HEK293 (cell line): ENCODE measurements at regions not wholly inside any gene's neighbourhood (a gene's known extent, or its start where the extent isn't known, plus 50 kb on each side); places are given as distances from the start of the nearest gene placed in this dataset.
A peak's percentile ranks its signal among the peaks of the same experiment; 100 is the strongest.

Experiments
- AEBP2 ChIP-seq: fragments of 450-650 bp; formaldehyde crosslinking; IDR thresholded peaks from 2 replicates; pipeline ENCODE4 v1.5.1; 2016; ENCODE audit warnings: missing biosample characterization, missing genetic modification characterization, borderline replicate concordance
- GLI4 ChIP-seq: fragments of 450-650 bp; formaldehyde crosslinking; IDR thresholded peaks from 2 replicates; pipeline ENCODE4 v1.5.1; 2016; ENCODE audit warnings: missing biosample characterization, missing genetic modification characterization
- IKZF3 ChIP-seq: fragments of 450-650 bp; IDR thresholded peaks from 2 replicates; pipeline ENCODE4 v1.5.0; 2018; ENCODE audit warnings: missing biosample characterization, mild to moderate bottlenecking, missing genetic modification characterization, moderate library complexity
- INSM2 ChIP-seq: fragments of 450-650 bp; formaldehyde crosslinking; IDR thresholded peaks from 2 replicates; pipeline ENCODE4 v1.5.1; 2016; ENCODE audit warnings: missing biosample characterization, missing genetic modification characterization
- KLF10 ChIP-seq: fragments of 450-650 bp; IDR thresholded peaks from 2 replicates; pipeline ENCODE4 v1.5.1; 2018; ENCODE audit warnings: missing biosample characterization, mild to moderate bottlenecking, missing genetic modification characterization
- KLF8 ChIP-seq: fragments of 450-650 bp; formaldehyde crosslinking; IDR thresholded peaks from 2 replicates; pipeline ENCODE4 v1.5.1; 2016; ENCODE audit warnings: missing biosample characterization, missing genetic modification characterization
- MYNN ChIP-seq: fragments of 450-650 bp; formaldehyde crosslinking; IDR thresholded peaks from 2 replicates; pipeline ENCODE4 v1.5.1; 2016; ENCODE audit warnings: missing biosample characterization, missing genetic modification characterization, borderline replicate concordance
- PRDM4 ChIP-seq: fragments of 450-650 bp; formaldehyde crosslinking; IDR thresholded peaks from 2 replicates; pipeline ENCODE4 v1.5.1; 2017; ENCODE audit warnings: missing biosample characterization, missing genetic modification characterization
- REPIN1 ChIP-seq: fragments of 450-650 bp; formaldehyde crosslinking; IDR thresholded peaks from 2 replicates; pipeline ENCODE4 v1.5.1; 2017; ENCODE audit warnings: missing biosample characterization, missing genetic modification characterization, low read depth
- SP7 ChIP-seq: fragments of 450-650 bp; formaldehyde crosslinking; IDR thresholded peaks from 2 replicates; pipeline ENCODE4 v1.5.1; 2016; ENCODE audit warnings: missing biosample characterization, missing genetic modification characterization
- ZBTB10 ChIP-seq: fragments of 450-650 bp; formaldehyde crosslinking; IDR thresholded peaks from 2 replicates; pipeline ENCODE4 v1.5.1; 2016; ENCODE audit warnings: missing biosample characterization, missing genetic modification characterization
- ZBTB20 ChIP-seq: fragments of 450-650 bp; formaldehyde crosslinking; IDR thresholded peaks from 2 replicates; pipeline ENCODE4 v1.5.1; 2016; ENCODE audit warnings: missing biosample characterization, missing genetic modification characterization
- ZFP37 ChIP-seq: fragments of 450-650 bp; formaldehyde crosslinking; IDR thresholded peaks from 2 replicates; pipeline ENCODE4 v1.5.1; 2016; ENCODE audit warnings: missing biosample characterization, missing genetic modification characterization
- ZNF148 ChIP-seq: fragments of 450-650 bp; formaldehyde crosslinking; IDR thresholded peaks from 2 replicates; pipeline ENCODE4 v1.5.0; 2017; ENCODE audit warnings: missing biosample characterization, missing genetic modification characterization, borderline replicate concordance
- ZNF184 ChIP-seq: fragments of 450-650 bp; IDR thresholded peaks from 2 replicates; pipeline ENCODE4 v1.5.1; 2018; ENCODE audit warnings: missing biosample characterization, mild to moderate bottlenecking, missing genetic modification characterization
- ZNF221 ChIP-seq: fragments of 450-650 bp; formaldehyde crosslinking; IDR thresholded peaks from 2 replicates; pipeline ENCODE4 v1.5.1; 2017; ENCODE audit warnings: missing biosample characterization, missing genetic modification characterization, borderline replicate concordance
- ZNF324 ChIP-seq: fragments of 450-650 bp; formaldehyde crosslinking; IDR thresholded peaks from 2 replicates; pipeline ENCODE4 v1.5.1; 2016; ENCODE audit warnings: missing biosample characterization, missing genetic modification characterization
- ZNF335 ChIP-seq: fragments of 450-650 bp; formaldehyde crosslinking; conservative IDR thresholded peaks from 2 replicates; pipeline ENCODE4 v1.5.1; 2016; ENCODE audit warnings: missing biosample characterization, missing genetic modification characterization
- ZNF341 ChIP-seq: fragments of 450-650 bp; formaldehyde crosslinking; IDR thresholded peaks from 2 replicates; pipeline ENCODE4; 2016; ENCODE audit warnings: low read depth, missing biosample characterization, missing genetic modification characterization
- ZNF354C ChIP-seq: fragments of 450-650 bp; formaldehyde crosslinking; IDR thresholded peaks from 2 replicates; pipeline ENCODE4 v1.5.1; 2016; ENCODE audit warnings: missing biosample characterization, missing genetic modification characterization, low read depth, borderline replicate concordance
- ZNF404 ChIP-seq: fragments of 450-650 bp; formaldehyde crosslinking; IDR thresholded peaks from 2 replicates; pipeline ENCODE4 v1.5.1; 2017; ENCODE audit warnings: missing biosample characterization, missing genetic modification characterization
- ZNF510 ChIP-seq: fragments of 450-650 bp; formaldehyde crosslinking; IDR thresholded peaks from 2 replicates; pipeline ENCODE4 v1.5.1; 2018; ENCODE audit warnings: mild to moderate bottlenecking, missing genetic modification characterization, missing biosample characterization; ENCODE audit not compliant: insufficient replicate concordance
- ZNF580 ChIP-seq: fragments of 450-650 bp; formaldehyde crosslinking; IDR thresholded peaks from 2 replicates; pipeline ENCODE4 v1.5.1; 2016; ENCODE audit warnings: missing biosample characterization, missing genetic modification characterization
- ZNF600 ChIP-seq: fragments of 450-650 bp; formaldehyde crosslinking; IDR thresholded peaks from 2 replicates; pipeline ENCODE4 v1.5.1; 2016; ENCODE audit warnings: missing biosample characterization, missing genetic modification characterization
- ZNF629 ChIP-seq: fragments of 450-650 bp; formaldehyde crosslinking; IDR thresholded peaks from 2 replicates; pipeline ENCODE4 v1.5.1; 2017; ENCODE audit warnings: missing biosample characterization, missing genetic modification characterization
- ZNF76 ChIP-seq: fragments of 450-650 bp; formaldehyde crosslinking; IDR thresholded peaks from 2 replicates; pipeline ENCODE4; 2016; ENCODE audit warnings: low read depth, missing biosample characterization, missing genetic modification characterization, borderline replicate concordance
- ZNF830 ChIP-seq: fragments of 450-650 bp; IDR thresholded peaks from 2 replicates; pipeline ENCODE4 v1.5.0; 2018; ENCODE audit warnings: missing biosample characterization, missing genetic modification characterization, low read depth, mild to moderate bottlenecking, moderate library complexity
- ZSCAN30 ChIP-seq: fragments of 450-650 bp; IDR thresholded peaks from 2 replicates; pipeline ENCODE4 v1.5.1; 2018; ENCODE audit warnings: missing biosample characterization, mild to moderate bottlenecking, missing genetic modification characterization, moderate library complexity
- ZXDB ChIP-seq: fragments of 450-650 bp; formaldehyde crosslinking; IDR thresholded peaks from 2 replicates; pipeline ENCODE4 v1.5.1; 2016; ENCODE audit warnings: missing biosample characterization, missing genetic modification characterization

- TF ChIP-seq AEBP2 (tag by site-specific recombination) = no peak
- peak; percentile 60; the same call in 1 of the 2 replicates for TF ChIP-seq ZSCAN30
- TF ChIP-seq KLF8 (tag by site-specific recombination) = peak; percentile 88
- TF ChIP-seq PRDM4 (tag by site-specific recombination) = peak; percentile 62; the same call in 1 of the 2 replicates
- TF ChIP-seq ZNF324 (tag by site-specific recombination) = 0 out of 2 replicates have a peak, but pooled peaks have one; percentile 68
- TF ChIP-seq ZNF580 (tag by site-specific recombination) = 0 out of 2 replicates have a peak, but pooled peaks have one; percentile 38
- no peak for TF ChIP-seq ZNF830
- peak; percentile 68; the same call in 1 of the 2 replicates for TF ChIP-seq INSM2
- peak; percentile 94 for TF ChIP-seq IKZF3 (tag by site-specific recombination)
- TF ChIP-seq ZNF510 = no peak
- TF ChIP-seq ZNF629 (tag by site-specific recombination) = peak; percentile 89
- TF ChIP-seq ZNF221 = no peak
- no peak for TF ChIP-seq ZBTB10 (tag by site-specific recombination)
- TF ChIP-seq ZNF404 = no peak
- no peak for TF ChIP-seq MYNN (tag by site-specific recombination)
- no peak for TF ChIP-seq ZNF354C
- peak; percentile 95 for TF ChIP-seq SP7 (tag by site-specific recombination)
- TF ChIP-seq ZNF341 = no peak
- peak; percentile 69 for TF ChIP-seq ZNF335 (tag by site-specific recombination)
- TF ChIP-seq ZBTB20 (tag by site-specific recombination) = peak; percentile 46
- TF ChIP-seq ZXDB (tag by site-specific recombination) = peak; percentile 92
- TF ChIP-seq REPIN1 (tag by site-specific recombination) = no peak
- TF ChIP-seq ZNF76 = no peak
- TF ChIP-seq ZNF148 (tag by site-specific recombination) = no peak
- TF ChIP-seq KLF10 (tag by site-specific recombination) = peak; percentile 60
- TF ChIP-seq ZNF184 (tag by site-specific recombination) = peak; percentile 93
- peak; percentile 89 for TF ChIP-seq ZNF600 (tag by site-specific recombination)
- TF ChIP-seq ZFP37 (tag by site-specific recombination) = no peak
- no peak for TF ChIP-seq GLI4 (tag by site-specific recombination)
Measured at GRCh38 chr3:23685541-23686258, 120.1 kb upstream of the UBE2E1 start (continued).
